HUDEP-2 (cell line): ENCODE measurements at regions not wholly inside any gene's neighbourhood (a gene's known extent, or its start where the extent isn't known, plus 50 kb on each side); places are given as distances from the start of the nearest gene placed in this dataset.
A peak's percentile ranks its signal among the peaks of the same experiment; 100 is the strongest.

ENCODE experiments used
- DNase-seq, 76 experiments: peaks; one replicate each; lab custom pipeline; 2025; ENCODE audit not compliant: unreplicated experiment in 76 of 76; lab: John Stamatoyannopoulos, UW

DNA sequence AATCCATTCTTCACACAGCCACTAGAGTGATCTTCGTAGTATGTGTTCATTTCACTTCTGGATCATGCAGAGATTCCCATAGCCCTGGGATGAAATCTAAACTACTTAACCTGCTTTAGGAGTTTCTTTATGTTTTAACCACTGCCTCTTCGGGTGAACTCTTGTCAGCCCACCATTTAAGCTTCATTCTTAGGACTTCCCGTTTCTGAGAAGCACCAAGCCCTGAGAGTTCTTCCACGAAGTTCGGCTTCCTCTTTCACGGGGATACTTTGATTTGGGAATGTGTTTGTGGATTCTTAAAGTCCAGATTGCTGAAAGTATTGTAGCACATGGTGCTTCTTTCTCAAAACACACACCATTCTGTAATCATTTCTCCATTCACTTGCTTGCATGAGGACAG is 205.0 kb downstream of the UBE2E3 start:
- DNase-seq = no peak

DNA sequence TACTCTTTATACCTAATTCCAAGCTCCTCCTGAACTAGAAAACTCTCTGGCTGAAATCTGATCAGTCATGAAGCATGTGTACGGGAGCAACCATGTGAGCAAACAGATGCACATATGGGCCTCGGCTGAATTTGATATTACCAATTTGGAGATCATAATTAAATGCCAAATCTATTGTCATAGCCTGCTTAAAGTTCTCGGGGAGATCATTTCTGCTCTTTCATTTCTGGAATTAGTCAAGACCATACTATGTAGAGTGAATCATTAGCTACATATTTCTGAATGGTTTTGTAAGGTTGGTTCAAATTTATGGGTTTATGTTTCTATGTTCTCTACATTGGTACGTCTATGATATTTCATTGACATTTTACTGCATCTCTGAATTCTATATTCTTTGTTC is 205.5 kb downstream of the UBE2E3 start:
- DNase-seq = no peak

DNA sequence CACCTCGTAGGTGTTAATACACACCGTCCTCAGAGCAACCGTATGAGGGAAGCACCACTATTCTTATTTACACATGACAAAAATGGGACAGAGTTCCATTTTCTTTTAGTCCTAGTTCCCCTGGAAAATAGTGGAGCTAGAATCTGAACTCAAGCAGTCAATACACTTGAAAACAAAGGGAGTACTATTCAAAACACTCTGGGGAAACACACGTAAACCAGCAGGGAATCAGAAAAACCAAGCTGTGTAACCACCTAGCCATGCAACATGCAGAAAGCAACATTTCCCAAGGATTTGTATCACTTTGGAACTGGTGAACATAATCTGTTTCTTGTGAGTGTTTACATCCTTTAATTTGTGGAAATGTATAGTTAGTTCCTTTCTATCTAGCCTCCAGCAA is 208.2 kb downstream of the UBE2E3 start:
- DNase-seq = no peak

DNA sequence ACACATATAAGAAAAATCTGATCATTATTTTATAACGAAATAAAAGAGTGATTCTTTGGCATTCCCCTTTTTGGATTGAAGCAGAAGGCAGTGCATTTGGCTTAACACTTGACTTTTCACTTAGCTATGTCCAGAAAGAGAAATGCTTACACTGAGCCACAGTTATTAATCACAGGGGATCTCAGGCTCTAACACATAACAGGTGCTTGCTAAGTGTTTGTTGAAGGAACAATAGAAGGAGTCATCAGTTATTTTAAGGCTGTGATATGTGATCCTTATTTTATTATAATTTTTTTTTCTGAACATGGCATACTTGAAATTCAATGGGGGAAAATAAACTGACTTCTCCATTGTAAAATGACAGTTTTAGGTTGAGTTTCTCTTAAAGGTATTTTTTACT is 209.5 kb downstream of the UBE2E3 start:
- no peak for DNase-seq

DNA sequence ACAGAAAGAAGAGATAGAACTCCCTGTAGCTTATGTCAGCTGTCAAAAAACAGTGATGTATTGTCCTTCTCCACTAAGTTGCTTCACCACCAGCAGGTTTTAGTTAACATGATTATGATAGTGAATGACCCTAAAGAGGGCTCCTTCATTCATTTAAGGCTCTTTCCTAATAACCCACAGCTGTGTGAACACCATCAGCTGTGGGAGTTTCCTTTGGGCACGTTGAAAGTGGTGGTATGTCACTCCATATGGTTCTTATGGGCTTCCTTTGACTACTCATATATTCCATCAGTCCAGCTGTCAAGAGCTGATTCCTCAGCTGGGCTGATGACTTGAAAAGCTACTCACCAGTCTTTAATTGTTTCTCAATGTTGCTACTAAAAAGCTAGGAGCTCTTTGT is 210.3 kb downstream of the UBE2E3 start:
- no peak for DNase-seq

DNA sequence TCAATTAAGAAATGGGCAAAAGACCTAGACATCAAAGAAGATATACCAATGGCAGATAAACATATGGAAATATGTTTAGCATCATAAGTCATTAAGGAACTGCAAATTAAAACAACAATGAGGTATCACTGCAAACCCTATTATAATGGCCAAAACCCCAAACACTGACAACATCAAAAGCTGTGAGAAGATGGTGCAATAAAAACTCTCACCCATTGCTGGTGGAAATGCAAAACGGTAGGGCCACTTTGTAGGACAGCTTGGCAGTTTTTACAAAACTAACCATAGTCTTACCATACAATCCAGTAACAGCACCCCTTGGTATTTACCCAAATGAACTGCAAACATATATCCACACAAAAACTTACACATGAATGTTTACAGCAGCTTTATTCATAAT is 213.1 kb downstream of the UBE2E3 start:
- no peak for DNase-seq

DNA sequence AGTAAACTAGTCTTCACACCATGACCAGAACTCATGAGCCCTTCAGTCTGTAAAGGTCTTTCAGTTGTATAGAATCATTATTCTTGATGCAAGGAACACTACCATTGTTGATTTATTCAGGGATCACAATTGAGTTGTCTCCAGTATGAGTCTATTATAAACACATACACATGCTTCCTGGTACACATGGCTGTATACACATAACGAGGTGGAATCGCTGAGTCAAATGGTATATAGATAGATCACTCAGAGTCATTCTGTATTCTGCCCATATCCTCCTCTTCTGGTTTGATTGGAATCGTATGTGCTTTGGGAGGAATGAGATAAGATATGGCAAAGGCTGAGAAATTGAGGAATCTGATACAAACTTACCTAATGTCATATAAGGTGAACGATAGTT is 216.0 kb downstream of the UBE2E3 start:
- DNase-seq = no peak

DNA sequence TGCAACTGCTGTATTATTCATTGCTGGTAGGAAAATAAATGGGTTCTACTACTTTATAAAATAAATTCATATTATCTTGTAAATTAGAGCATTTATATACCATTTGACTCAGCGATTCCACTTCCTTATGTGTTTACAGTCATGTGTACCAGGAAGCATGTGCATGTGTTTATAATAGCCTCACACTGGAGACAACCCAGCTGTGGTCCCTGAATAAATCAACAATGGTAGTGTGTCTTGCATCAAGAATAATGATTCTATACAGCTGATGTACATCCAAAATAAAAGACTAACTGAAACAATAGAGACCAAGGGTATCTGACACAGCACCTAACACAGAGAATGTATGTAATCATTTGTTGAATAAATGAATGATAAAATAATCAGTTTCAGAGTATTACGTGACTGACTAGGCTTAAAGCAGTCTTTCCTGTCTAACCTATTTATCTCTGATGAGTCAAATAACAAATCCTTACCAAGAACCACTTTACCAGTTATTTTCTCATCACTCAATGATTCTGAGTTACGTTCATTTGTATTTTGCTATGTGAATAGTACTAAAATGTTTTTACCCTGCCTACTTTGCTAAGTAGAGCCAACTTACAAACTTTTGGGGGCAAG is 216.8 kb downstream of the UBE2E3 start:
- no peak for DNase-seq

DNA sequence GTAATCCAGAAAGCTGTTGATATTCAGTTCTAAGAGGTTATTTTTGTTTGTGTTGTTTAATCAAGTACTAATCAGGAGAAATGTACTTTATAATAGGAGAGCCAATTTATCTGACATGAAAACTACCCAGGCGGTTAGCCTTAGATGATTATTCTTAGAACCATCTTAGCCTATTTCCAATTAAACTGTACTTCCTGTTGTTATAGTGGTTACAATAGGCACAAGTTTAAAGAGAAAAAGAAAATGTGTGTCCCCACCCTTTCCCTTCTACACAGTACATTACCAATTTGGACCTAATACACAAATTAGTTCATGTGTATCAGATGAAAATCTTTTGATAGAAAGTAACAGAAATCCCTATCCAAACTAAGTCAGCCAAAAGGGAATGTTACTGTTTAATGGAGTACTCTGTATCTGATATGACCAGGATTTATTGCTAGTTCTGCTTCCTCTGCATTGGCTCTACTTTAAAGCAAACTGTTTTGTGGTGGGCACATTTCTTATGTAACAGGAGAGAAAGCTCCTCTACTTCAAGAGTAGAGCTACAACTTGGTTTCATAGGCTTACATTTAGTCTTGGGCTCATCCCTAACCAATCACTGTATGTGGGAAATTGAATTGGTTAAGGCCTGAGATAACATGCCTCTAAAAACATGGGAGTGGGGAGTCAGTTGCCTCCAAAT is 217.9 kb downstream of the UBE2E3 start:
- DNase-seq = no peak

DNA sequence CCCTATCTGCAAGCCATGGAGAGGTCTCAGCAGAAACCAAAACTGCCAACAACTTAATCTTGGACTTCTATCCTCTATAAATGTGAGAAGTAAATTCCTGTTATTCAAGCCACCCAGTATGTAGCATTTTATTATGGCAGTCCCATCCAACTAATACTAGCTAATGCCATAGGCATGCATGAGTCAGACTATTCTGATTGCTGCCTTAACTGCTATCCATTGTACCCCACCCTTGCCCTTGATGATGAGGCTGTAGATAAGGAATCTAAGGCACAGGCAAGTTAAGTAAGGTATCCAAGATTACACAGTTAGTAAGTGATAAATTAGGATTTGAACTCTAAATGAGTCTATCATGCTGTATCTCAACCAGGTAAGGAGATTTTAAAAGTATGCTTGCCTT is 223.0 kb downstream of the UBE2E3 start:
- peak in 6 of 76 experiments; percentile 9 to 27 (median 12) for DNase-seq

DNA sequence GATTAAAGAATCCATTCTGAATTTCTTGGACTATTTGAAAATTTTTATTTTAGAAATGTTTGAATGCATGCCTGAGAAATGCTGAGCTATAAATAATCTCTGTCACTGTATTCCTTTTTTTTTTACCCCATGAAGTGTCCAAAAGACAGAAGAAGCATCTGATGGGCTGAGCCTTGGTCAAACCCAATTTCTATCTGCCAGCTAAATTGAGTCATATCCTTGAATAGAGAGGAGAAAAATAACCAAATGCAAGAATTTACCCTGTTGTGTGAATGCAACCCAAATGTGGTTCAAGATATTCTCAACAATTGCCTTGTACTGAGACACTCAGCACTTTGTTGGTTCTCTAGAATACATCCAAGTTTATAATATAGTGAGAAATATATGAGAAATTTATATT is 223.5 kb downstream of the UBE2E3 start:
- DNase-seq = no peak

DNA sequence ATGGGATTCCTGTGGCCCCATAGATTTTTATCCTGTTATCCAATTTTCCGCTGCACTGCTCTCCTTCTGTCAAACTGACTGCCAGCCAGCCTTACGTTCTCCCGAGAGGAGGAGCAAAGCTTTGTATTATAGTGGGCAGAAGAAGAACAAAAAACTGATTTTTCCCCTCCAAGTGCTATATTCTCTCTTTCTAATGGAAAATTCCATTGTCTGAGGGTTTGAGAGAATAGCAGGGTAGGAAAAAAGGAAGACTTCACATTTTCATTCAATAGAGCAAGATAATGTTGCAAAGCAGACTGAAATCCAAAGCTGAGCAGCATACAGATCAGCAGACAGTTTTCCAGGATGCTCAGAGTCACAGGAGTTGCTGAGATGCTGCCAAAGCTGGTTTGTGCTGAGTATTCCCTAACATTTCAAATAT is 238.0 kb downstream of the UBE2E3 start:
- DNase-seq = no peak

DNA sequence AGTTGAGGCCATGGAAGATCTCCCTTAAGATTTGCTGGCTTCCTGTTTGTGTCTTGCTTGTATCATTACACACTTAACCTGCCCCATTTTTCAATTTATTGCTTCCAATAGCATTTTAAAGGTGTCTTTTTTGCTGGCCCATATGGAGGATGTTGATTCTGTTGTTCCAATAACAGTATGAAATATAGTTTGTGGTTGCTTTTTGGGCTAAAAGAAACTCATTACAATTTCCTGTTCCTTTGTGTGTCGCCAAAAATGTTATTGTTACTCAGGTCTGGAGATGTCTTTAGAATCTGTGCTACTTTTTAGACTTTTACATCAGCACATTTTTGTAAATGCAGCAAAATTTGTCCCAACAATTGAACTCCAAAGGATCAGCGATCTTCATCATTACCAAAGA is 234.0 kb upstream of the ITGA4 start:
- no peak for DNase-seq

DNA sequence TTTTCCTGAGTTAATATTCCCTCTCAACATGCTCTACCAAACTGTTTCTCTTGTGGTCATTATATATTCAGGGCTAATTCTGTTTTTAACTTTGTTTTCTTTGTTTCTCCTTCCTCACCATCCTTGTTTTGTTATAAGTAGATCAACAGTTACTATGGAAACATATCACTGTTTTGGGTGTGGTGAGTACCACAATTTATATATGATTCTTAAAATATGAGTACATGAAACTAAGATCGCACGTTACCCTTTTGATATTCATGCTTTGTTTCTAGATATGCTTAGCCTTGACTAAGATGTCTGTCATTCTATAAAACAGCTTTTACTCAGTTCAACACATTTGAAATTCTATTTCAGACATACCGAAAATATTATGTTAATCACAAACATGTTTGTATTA is 232.3 kb upstream of the ITGA4 start:
- DNase-seq = no peak

DNA sequence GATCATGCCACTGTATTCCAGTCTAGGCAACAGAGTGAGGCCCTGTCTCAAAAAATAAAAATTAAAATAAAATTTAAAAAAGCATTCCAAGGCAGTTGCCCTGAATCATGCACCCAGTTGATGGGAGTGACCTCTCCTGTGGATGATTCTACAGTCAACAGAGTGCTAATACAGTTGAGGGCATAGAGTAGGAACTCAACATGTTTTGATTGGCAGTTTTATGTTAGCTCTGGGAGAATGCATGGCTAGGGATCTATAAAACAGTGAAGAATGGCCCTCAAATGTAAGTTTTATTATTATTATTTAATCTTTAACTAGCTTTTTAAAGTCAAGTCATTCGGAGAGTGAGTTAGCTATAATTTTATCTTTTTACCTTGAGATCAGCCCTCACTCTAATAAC is 228.5 kb upstream of the ITGA4 start:
- DNase-seq = no peak

DNA sequence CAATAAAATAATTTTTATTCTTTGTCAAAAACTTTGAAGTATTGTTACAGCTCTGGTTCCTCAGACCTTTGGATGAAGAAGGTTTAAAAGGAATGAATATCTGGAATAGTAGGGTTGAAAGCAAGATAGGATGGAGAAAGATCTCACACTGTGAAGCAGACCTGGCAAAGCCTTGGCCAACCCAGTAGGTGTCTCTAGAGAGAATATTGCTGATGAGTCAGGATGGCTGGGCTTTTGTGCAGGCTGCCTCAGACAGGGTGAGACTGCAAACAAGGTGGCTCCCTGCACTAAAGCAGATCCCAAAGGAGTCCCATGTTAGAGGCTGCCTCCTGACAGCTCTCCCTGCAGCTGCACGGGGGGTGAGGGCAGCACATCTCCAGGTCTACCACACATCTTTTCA is 226.0 kb upstream of the ITGA4 start:
- DNase-seq = peak in 8 of 76 experiments; percentile 2 to 32 (median 8)

DNA sequence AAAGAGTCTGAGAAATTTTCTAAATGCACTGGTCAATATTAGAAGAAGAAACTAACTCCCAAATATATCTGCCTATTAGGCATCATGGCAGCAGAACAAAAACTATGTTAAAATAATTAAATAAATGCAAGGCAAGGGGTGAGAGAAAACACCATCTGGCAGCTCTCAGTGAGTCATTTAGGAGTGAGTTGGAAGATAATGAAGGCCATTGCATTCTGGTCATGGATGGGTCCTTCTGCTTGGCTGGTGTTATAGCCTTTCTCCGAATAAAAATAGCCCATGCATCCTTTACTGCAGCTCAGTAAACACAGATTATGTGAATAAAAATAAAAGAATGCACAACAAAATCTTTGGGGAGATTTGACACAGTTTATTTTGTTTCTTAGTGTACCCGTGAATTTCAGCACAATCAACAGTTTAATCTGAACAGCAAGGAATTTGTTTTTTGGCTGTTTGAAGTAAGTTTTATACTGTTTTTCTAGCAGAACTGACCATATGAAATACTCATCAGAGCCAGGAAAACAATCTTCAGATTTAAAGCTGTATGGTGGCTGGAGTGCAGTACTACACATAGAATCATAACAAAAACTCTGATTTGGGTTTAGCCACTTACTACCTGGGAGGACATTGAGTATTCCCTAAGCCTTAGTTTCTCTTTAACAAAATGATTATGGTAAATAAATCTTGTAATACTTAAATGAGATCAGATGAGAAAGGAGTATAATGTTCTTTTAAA is 225.1 kb upstream of the ITGA4 start:
- DNase-seq = no peak

DNA sequence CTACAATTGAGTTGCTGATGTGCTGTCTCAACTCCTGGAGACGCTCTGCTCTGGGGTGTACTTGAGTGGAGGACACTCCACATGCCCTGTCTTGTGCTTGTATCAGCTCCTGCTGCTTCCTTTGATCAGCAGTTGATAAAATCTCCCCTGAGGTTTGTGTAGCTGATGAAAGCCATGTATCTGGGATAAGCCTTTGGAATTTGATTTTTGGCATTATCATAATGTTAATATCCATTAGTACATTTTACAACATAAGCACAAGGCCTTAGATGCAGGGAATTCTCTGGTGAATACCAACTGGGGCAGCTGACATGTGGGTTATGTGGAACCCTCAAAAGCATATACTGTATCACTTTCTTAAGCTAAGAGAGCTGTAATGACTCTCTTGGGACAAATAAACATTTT is 222.7 kb upstream of the ITGA4 start:
- no peak for DNase-seq

DNA sequence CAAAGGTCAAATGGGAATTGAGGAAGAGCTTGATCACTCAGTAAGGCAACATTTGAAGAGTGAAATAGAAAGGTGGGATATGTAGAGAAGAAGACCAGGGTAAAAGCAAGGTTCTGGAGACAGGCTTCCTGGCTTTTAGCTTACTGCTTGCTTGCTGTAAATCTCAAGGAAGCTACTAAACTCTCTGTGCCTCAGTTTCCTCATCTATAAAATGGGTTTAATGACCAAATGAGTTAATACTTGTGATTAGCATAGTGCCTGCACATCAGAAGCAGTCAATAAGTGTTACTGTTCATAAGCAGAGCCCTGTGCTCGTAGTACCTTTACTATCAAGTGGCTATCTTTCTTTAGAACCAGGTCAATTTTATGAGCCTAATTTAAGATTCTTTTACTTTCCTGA is 222.2 kb upstream of the ITGA4 start:
- DNase-seq = no peak

DNA sequence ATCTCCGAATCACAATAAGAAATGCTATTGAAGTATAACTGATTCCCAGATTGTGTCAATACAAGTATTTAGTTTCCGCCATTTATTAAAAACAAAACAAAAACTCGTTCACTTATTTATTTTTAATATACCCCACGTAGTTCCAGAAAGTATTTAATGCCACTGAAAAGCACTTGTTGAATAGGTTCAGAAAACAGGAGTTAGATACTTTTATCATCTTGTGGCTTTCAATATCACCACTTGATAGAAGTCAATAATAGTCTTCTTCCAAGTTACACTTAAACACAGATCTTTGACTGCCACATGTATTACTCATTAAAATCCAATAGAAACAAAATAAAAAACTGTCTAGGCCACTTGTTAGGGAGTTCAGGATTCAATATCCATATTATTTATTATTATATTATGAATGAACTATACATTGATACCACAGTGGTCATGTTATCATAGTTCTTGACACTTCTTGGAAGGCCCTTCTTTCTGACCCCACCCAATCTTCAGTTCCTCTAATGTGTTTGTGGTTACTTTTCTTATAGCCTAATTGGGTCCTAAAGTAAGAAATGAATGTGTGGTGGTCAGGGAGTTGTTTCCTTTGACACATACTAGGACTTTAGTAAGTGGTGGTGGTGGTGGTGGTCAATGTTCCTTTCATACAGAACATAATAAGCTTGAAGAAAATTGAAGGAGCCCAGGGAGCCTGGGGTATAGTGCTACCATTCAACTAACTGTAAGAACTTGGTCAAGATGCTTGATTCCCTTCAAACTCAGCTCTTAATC is 221.3 kb upstream of the ITGA4 start:
- DNase-seq = peak in 5 of 76 experiments; percentile 6 to 39 (median 28)

DNA sequence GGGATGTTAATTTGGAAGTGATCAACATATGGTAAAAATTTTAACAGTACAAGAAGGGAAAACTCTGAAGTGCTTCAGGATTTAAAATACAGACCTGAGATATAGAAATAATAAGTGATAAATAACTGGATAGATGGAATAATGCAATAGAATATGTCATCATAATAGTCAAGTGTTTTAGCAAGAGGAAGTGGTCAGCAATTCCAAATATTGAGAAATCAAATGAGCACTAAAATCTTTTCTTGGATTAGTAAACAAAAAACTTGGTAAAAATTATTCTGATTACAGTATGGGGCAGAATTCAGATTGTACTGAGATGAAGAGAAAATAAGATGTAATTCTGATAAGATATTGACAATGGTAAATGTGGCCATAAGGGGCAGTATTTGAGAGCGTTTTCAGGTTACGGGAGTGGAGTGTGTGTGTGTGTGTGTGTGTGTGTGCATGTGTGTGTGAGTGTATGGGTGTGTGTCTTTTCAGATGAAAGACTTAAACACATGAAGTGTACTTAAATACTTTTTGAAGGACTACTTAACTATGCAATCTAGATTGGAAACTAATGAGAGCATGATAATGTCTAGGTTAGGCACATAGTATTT is 217.9 kb upstream of the ITGA4 start:
- peak in 2 of 76 experiments; percentile 4 to 25 for DNase-seq
